Activated B cell treated with CpG ODN at 0.5 μM for 24 hours (primary cell): ENCODE measurements at regions not wholly inside any gene's neighbourhood (a gene's known extent, or its start where the extent isn't known, plus 50 kb on each side); places are given as distances from the start of the nearest gene placed in this dataset.

Experiments used
- ATAC-seq: fragments of 200-7000 bp; cut with Tn5 transposase; one replicate; pipeline ENCODE4 v1.10.0; 2021; ENCODE audit warnings: low read depth, mild to moderate bottlenecking, moderate library complexity
- CTCF ChIA-PET: fragments of 350-600 bp; sonication (Branson Sonifier 250); formaldehyde crosslinking; loops from one replicate; lab custom pipeline; 2021; ENCODE audit warnings: antibody characterized with exemption; lab: Charles Lee
- POLR2A ChIA-PET: fragments of 350-600 bp; sonication (Branson Sonifier 250); formaldehyde crosslinking; loops from one replicate; lab custom pipeline; 2021; ENCODE audit warnings: antibody characterized with exemption; lab: Charles Lee
- DNase-seq: peaks from one replicate; pipeline ENCODE4 v3.0.0; 2022
- H3K27ac Mint-ChIP-seq: one replicate; pipeline ENCODE4 v1.8.0; 2020; ENCODE audit warnings: mixed read lengths
- H3K27me3 Mint-ChIP-seq: one replicate; pipeline ENCODE4 v1.8.0; 2021; ENCODE audit warnings: mixed read lengths
- H3K36me3 Mint-ChIP-seq: one replicate; pipeline ENCODE4 v1.8.0; 2021; ENCODE audit warnings: low read depth, mixed read lengths
- H3K4me1 Mint-ChIP-seq: one replicate; pipeline ENCODE4 v1.8.0; 2021; ENCODE audit warnings: mixed read lengths
- H3K4me3 Mint-ChIP-seq: one replicate; pipeline ENCODE4 v1.8.0; 2020; ENCODE audit warnings: mild to moderate bottlenecking, mixed read lengths
- H3K9me3 Mint-ChIP-seq: one replicate; pipeline ENCODE4 v1.8.0; 2020; ENCODE audit warnings: mixed read lengths
- intact Hi-C: fragments of 100-400 bp; cut with micrococcal nuclease; formaldehyde crosslinking; loops from one replicate; pipeline ENCODE4 v1.15.1; 2024
- TF ChIP-seq, protein P1 (sequence below): fragments of 200-600 bp; IDR thresholded peaks from one replicate; pipeline ENCODE4 v1.8.0; 2022; ENCODE audit warnings: antibody characterized with exemption, mild to moderate bottlenecking

DNA sequence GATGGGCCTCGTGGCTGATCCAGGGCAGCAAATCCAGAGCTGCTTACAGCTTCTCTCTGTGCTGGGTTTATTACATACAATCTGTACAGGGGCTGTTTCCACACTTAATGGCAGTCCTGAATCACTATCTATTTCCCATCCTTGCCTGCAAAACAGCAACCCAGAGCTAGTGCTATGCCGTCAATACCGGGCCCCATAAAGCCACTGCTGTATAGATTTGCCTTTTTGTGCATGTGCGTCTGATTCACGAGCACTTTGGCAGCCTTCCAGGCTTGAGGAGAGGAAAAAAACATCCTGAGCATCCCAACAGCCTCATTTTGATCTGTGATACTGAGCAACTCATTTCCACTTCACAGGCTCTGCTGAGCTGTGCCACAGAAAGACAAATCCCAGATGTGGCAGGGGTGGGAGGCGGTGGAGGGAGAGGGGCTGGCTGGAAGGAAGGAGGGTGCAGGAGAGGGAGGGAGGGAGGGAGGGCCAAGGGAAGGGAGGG, 65.2 kb upstream of the TARBP1 start:
- Mint-ChIP-seq H3K36me3 (no peaks in the 10 kb centered on the region), H3K27me3 (peaks cover 4% of the 10 kb centered on the region), H3K4me3 (no peak overlapping the region), H3K9me3 (no peaks in the 10 kb centered on the region), H3K4me1 (peaks cover 8% of the 10 kb centered on the region), H3K27ac (no peak overlapping the region)
- ChIA-PET CTCF (interaction anchor here (1.3 kb wide), 1 partner anchor 539 kb away, joined by 4 read pairs; no protein-coding TSS in a partner anchor), POLR2A (no interaction called here)
- DNase-seq = no peak
- TF ChIP-seq, protein P1, sequence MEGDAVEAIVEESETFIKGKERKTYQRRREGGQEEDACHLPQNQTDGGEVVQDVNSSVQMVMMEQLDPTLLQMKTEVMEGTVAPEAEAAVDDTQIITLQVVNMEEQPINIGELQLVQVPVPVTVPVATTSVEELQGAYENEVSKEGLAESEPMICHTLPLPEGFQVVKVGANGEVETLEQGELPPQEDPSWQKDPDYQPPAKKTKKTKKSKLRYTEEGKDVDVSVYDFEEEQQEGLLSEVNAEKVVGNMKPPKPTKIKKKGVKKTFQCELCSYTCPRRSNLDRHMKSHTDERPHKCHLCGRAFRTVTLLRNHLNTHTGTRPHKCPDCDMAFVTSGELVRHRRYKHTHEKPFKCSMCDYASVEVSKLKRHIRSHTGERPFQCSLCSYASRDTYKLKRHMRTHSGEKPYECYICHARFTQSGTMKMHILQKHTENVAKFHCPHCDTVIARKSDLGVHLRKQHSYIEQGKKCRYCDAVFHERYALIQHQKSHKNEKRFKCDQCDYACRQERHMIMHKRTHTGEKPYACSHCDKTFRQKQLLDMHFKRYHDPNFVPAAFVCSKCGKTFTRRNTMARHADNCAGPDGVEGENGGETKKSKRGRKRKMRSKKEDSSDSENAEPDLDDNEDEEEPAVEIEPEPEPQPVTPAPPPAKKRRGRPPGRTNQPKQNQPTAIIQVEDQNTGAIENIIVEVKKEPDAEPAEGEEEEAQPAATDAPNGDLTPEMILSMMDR = no peak
- intact Hi-C loops = loop anchor here (2.0 kb wide), 1 partner anchor 49 kb away; no protein-coding TSS in a partner anchor
- no peak for ATAC-seq

DNA sequence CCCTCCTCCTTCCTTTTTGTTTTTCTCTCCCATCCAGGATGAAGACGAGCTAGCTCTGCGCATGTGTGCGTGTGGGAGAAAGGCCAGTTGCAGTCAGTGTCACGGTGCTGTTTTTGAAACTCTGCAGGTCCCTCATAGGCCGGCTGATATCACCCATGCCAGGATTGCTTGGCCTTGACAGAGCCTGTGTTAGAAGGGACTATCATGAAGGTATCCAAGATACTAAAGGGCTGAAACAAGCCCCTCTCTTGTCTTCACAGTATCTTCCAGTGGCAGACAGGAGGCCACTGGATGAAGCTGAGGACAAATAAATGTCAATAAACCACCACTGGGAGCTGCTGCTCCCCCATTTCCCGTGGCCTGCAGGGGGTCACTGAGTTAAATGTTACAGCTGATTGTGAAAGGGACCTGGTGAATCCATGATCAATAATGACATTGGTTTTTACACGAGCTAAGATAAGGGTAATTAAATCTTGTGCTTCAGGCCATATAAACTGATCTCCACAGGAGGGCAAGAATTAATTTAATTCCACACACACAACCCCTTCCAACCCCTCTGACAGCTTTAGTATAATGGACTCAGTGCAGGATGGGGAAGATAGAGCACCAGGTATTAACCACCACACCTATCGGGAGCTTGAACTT, 64.6 kb upstream of the TARBP1 start:
- ChIA-PET CTCF (interaction anchor here (0.7 to 1.3 kb wide), 2 partner anchors 114 to 540 kb away, joined by 4 read pairs; no protein-coding TSS in a partner anchor), POLR2A (no interaction called here)
- intact Hi-C loops = loop anchor here (2.0 kb wide), 1 partner anchor 49 kb away; no protein-coding TSS in a partner anchor

DNA sequence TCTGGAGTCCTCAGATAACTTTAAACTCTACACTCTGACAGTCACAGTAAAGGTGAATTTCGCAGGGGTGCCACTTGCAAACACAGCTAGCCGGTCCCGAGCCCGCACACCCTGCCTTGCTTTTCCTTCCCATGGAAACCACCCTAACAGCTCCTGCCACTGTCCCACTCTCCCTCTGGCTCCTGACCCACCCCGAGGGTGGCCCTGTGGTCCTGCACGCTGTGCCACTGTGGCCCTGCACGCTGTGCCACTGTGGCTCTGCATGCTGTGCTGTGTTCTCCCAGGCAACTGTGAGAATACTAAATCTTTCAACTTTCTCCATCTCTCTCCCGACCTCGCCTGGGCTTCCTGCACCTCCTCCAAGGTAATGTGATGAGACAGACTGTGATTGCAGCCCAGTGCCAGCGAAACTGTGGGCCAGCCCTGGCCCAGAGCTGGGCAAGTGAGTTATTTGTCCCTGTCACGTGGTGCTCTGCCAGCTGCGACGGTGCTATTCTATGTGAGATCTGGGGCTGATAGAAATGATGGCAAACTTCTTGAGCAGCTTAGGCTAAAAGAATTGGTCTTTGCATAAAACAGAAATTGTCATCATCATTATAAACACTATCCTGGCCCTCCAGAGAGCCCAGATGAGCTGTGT, 63.4 kb upstream of the TARBP1 start:
- no peak overlapping the region for H3K27ac Mint-ChIP-seq
- intact Hi-C loops = no loop called here

More for the DNA sequence above, 64.6 kb upstream of the TARBP1 start:
- no peak for DNase-seq
- Mint-ChIP-seq H3K27ac (no peak overlapping the region), H3K4me1 (peaks cover 13% of the 10 kb centered on the region), H3K27me3 (peaks cover 4% of the 10 kb centered on the region), H3K4me3 (no peak overlapping the region), H3K9me3 (no peaks in the 10 kb centered on the region), H3K36me3 (no peaks in the 10 kb centered on the region)
- ATAC-seq = no peak
- TF ChIP-seq, protein P1 = no peak

DNA sequence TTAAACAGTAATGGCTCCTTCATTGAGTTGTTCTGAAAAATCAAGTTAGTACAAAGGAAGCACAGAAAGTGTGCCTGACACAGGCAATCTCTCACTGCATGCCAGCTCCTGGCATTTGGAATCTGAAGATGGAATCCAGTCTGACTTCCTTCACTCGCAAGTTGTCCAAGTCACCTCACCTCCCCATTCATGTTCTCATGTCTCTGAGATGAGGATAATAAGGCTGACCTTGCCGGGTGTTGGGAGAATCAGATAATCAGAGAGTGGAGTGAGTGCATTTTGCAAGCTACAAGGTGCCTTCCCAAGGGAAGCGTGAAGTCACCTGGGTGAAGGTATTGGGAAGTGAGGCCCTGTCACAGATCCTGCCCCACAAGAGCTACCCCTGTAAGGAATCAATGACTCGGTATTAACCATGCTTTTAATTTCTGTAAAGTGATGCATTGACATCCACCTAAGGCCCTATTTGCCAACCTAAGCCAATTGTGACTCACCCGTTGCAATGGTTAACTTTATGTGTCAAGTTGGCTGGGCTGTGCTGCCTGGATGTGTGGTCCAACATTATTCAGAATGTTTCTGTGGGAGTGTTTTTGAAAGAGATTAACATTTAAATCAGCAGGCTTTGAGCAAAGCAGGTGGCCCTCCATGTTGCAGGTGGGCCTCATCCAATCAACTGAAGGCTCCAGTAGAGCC, 62.5 kb upstream of the TARBP1 start:
- peaks cover 4% of the 10 kb centered on the region for H3K27me3 Mint-ChIP-seq
- H3K9me3 Mint-ChIP-seq = no peaks in the 10 kb centered on the region
- no peaks in the 10 kb centered on the region for H3K36me3 Mint-ChIP-seq
- TF ChIP-seq, protein P1 = no peak
- no peak for ATAC-seq
- intact Hi-C loops = no loop called here
- ChIA-PET CTCF (no interaction called here), POLR2A (no interaction called here)
- no peak for DNase-seq
- H3K27ac Mint-ChIP-seq = no peak overlapping the region
- peaks cover 13% of the 10 kb centered on the region for H3K4me1 Mint-ChIP-seq
- no peak overlapping the region for H3K4me3 Mint-ChIP-seq

More for the DNA sequence above, 63.4 kb upstream of the TARBP1 start:
- DNase-seq = no peak
- peaks cover 4% of the 10 kb centered on the region for H3K27me3 Mint-ChIP-seq
- POLR2A ChIA-PET = no interaction called here
- ATAC-seq = no peak
- H3K36me3 Mint-ChIP-seq = no peaks in the 10 kb centered on the region
- peaks cover 13% of the 10 kb centered on the region for H3K4me1 Mint-ChIP-seq
- TF ChIP-seq, protein P1 = no peak
- no peak overlapping the region for H3K4me3 Mint-ChIP-seq
- H3K9me3 Mint-ChIP-seq = no peaks in the 10 kb centered on the region
- CTCF ChIA-PET = no interaction called here

DNA sequence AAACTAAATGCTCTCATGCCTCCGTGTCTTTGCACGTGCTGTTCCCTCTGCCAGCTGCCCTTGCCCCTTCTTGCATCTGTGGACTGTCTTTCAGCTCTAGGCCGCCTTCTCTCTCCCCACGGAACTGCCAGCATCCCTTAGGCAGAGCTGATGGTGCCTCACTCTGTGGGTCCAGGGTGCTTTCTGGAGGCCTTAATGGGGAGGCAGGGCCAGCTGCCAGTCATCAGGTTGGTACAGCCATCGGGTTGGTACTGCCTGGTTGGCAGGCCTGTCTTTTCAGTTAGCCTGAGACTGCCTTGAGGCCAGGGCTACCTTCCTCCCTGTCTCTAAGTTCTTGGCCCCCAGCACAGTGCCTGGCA, 61.4 kb upstream of the TARBP1 start:
- no peak overlapping the region for H3K27ac Mint-ChIP-seq
- H3K4me3 Mint-ChIP-seq = no peak overlapping the region
- H3K27me3 Mint-ChIP-seq = peaks cover 4% of the 10 kb centered on the region
- POLR2A ChIA-PET = no interaction called here
- no peaks in the 10 kb centered on the region for H3K36me3 Mint-ChIP-seq
- TF ChIP-seq, protein P1 = no peak
- peaks cover 13% of the 10 kb centered on the region for H3K4me1 Mint-ChIP-seq
- intact Hi-C loops = no loop called here
- no peak for DNase-seq
- no peak for ATAC-seq
- CTCF ChIA-PET = interaction anchor here (0.7 kb wide), 1 partner anchor 10 kb away, joined by 3 read pairs; no protein-coding TSS in a partner anchor
- H3K9me3 Mint-ChIP-seq = no peaks in the 10 kb centered on the region
